ENCODE measurements at regions not wholly inside any gene's neighbourhood (a gene's known extent, or its start where the extent isn't known, plus 50 kb on each side); places are given as distances from the start of the nearest gene placed in this dataset.

- peak; percentile 85 for TF ChIP-seq GATA2 (IDR thresholded peaks at IDR 0.05; ENCODE audit: low read depth, low read length)
- TF ChIP-seq GATA3 (IDR thresholded peaks at IDR 0.05; ENCODE audit: low read depth, low read length), result no peak
Observed at GRCh38 chr11:76721755-76722677, 51.5 kb upstream of the LRRC32 start.

GRCh38 chr11:76723142-76723541 is 52.6 kb upstream of the LRRC32 start:
- no peak for TF ChIP-seq GATA3 (IDR thresholded peaks at IDR 0.05; ENCODE audit: low read depth, low read length)
- TF ChIP-seq GATA2 (IDR thresholded peaks at IDR 0.05; ENCODE audit: low read depth, low read length), result no peak

- TF ChIP-seq GATA2 (IDR thresholded peaks at IDR 0.05; ENCODE audit: low read depth, low read length) (no peak), GATA3 (IDR thresholded peaks at IDR 0.05; ENCODE audit: low read depth, low read length) (no peak)
Observed at GRCh38 chr11:76723548-76723947, 53.0 kb upstream of the LRRC32 start.

- TF ChIP-seq GATA2 (IDR thresholded peaks at IDR 0.05; ENCODE audit: low read depth, low read length) (no peak), GATA3 (IDR thresholded peaks at IDR 0.05; ENCODE audit: low read depth, low read length) (no peak)
Observed at GRCh38 chr11:76724171-76724768, 53.7 kb upstream of the LRRC32 start.

GRCh38 chr11:76728227-76728626 is 54.9 kb upstream of the TSKU start:
- TF ChIP-seq GATA2 (IDR thresholded peaks at IDR 0.05; ENCODE audit: low read depth, low read length), result no peak
- no peak for TF ChIP-seq GATA3 (IDR thresholded peaks at IDR 0.05; ENCODE audit: low read depth, low read length)

GRCh38 chr11:76728778-76729177 is 54.4 kb upstream of the TSKU start:
- TF ChIP-seq GATA2 (IDR thresholded peaks at IDR 0.05; ENCODE audit: low read depth, low read length), result no peak
- TF ChIP-seq GATA3 (IDR thresholded peaks at IDR 0.05; ENCODE audit: low read depth, low read length), result no peak

- TF ChIP-seq GATA3 (IDR thresholded peaks at IDR 0.05; ENCODE audit: low read depth, low read length) (no peak), GATA2 (IDR thresholded peaks at IDR 0.05; ENCODE audit: low read depth, low read length) (no peak)
Observed at GRCh38 chr11:76729214-76729613, 53.9 kb upstream of the TSKU start.

- TF ChIP-seq GATA3 (IDR thresholded peaks at IDR 0.05; ENCODE audit: low read depth, low read length) (no peak), GATA2 (IDR thresholded peaks at IDR 0.05; ENCODE audit: low read depth, low read length) (no peak)
Observed at GRCh38 chr11:76730887-76731565, 52.1 kb upstream of the TSKU start.

- TF ChIP-seq GATA3 (IDR thresholded peaks at IDR 0.05; ENCODE audit: low read depth, low read length) (no peak), GATA2 (IDR thresholded peaks at IDR 0.05; ENCODE audit: low read depth, low read length) (no peak)
Observed at GRCh38 chr11:76732643-76733042, 50.5 kb upstream of the TSKU start.

Measured in SH-SY5Y (cell line).